GM13977 (cell line): ENCODE measurements at regions not wholly inside any gene's neighbourhood (a gene's known extent, or its start where the extent isn't known, plus 50 kb on each side); places are given as distances from the start of the nearest gene placed in this dataset.

ENCODE experiments used
- DNase-seq: peaks from one replicate; pipeline ENCODE4 v3.0.0; 2012; ENCODE audit warnings: low spot score
- CTCF ChIP-seq: IDR thresholded peaks from 2 replicates; pipeline ENCODE4 v1.5.1; 2012; ENCODE audit warnings: mild to moderate bottlenecking, control low read depth; ENCODE audit not compliant: insufficient read depth; ENCODE audit errors: extremely low read depth, missing control alignments
- in situ Hi-C: fragments of 300-500 bp; cut with MboI; formaldehyde crosslinking; loops from one replicate; pipeline ENCODE4 v1.12.0; 2022; ENCODE audit warnings: low sequenced_read_pairs, low pct_unique_long_range_greater_than_20kb, mixed read lengths, inconsistent platforms; ENCODE audit not compliant: unreplicated experiment

- no peak for DNase-seq
- no peak for TF ChIP-seq CTCF
- in situ Hi-C loops = loop anchor here (25.0 kb wide), 1 partner anchor 840 kb away; no protein-coding TSS in a partner anchor
These were observed 60.5 kb upstream of the CPXM2 start for GRCh38 chr10:123952099-123952498.

GRCh38 chr10:123948030-123948823 is 56.6 kb upstream of the CPXM2 start:
- no peak for TF ChIP-seq CTCF
- in situ Hi-C loops = no loop called here
- no peak for DNase-seq

GRCh38 chr10:123945325-123945920 is 53.8 kb upstream of the CPXM2 start:
- in situ Hi-C loops = no loop called here
- DNase-seq = no peak
- TF ChIP-seq CTCF = no peak

- no peak for TF ChIP-seq CTCF
These were observed 53.1 kb upstream of the CPXM2 start for GRCh38 chr10:123944661-123945060.

GRCh38 chr10:123943307-123943706 is 51.7 kb upstream of the CPXM2 start:
- in situ Hi-C loops = no loop called here
- DNase-seq = no peak
- TF ChIP-seq CTCF = no peak

More at GRCh38 chr10:123944661-123945060, 53.1 kb upstream of the CPXM2 start:
- in situ Hi-C loops = no loop called here
- no peak for DNase-seq

GRCh38 chr10:123942114-123942861 is 50.7 kb upstream of the CPXM2 start:
- no peak for TF ChIP-seq CTCF
- in situ Hi-C loops = no loop called here
- DNase-seq = no peak
